Neural cell (in vitro differentiated cells): ENCODE measurements at regions not wholly inside any gene's neighbourhood (a gene's known extent, or its start where the extent isn't known, plus 50 kb on each side); places are given as distances from the start of the nearest gene placed in this dataset.

Experiments
- CTCF ChIP-seq: fragments of 450-650 bp; IDR thresholded peaks from 2 replicates; pipeline ENCODE4 v1.5.1; 2014; ENCODE audit warnings: antibody characterized with exemption, mild to moderate bottlenecking, moderate library complexity; ENCODE audit not compliant: poor library complexity, severe bottlenecking
- EP300 ChIP-seq: fragments of 450-650 bp; conservative IDR thresholded peaks from 2 replicates; pipeline ENCODE4 v1.6.1; 2014; ENCODE audit warnings: antibody characterized with exemption, mild to moderate bottlenecking, moderate library complexity; ENCODE audit not compliant: poor library complexity, severe bottlenecking
- EZH2 ChIP-seq: fragments of 200-600, 300-800 bp; shearing (Covaris generic), sonication (generic); IDR thresholded peaks from 2 replicates; pipeline ENCODE4 v1.6.1; 2014; ENCODE audit warnings: antibody characterized with exemption, low read length, borderline replicate concordance, mild to moderate bottlenecking; ENCODE audit not compliant: insufficient read depth, poor library complexity, severe bottlenecking
- MXI1 ChIP-seq: fragments of 450-650 bp; conservative IDR thresholded peaks from 2 replicates; pipeline ENCODE4 v1.6.1; 2014; ENCODE audit warnings: antibody characterized with exemption, mild to moderate bottlenecking; ENCODE audit not compliant: poor library complexity, severe bottlenecking
- POLR2AphosphoS5 ChIP-seq: IDR thresholded peaks from 2 replicates; pipeline ENCODE4 v1.6.1; 2012
- SMC3 ChIP-seq: fragments of 450-650 bp; conservative IDR thresholded peaks from 2 replicates; pipeline ENCODE4 v1.6.1; 2014; ENCODE audit warnings: antibody characterized with exemption, mild to moderate bottlenecking, moderate library complexity; ENCODE audit not compliant: poor library complexity
- TAF1 ChIP-seq: IDR thresholded peaks from 2 replicates; pipeline ENCODE4 v1.6.1; 2012; ENCODE audit warnings: low read depth
- TF ChIP-seq, protein P1 (sequence below): IDR thresholded peaks from 2 replicates; pipeline ENCODE4 v1.6.1; 2012; ENCODE audit warnings: borderline replicate concordance

- TF ChIP-seq SMC3 (no peak), CTCF (no peak), EZH2 (no peak), POLR2AphosphoS5 (no peak), EP300 (no peak), MXI1 (no peak), TAF1 (no peak)
- TF ChIP-seq, protein P1, sequence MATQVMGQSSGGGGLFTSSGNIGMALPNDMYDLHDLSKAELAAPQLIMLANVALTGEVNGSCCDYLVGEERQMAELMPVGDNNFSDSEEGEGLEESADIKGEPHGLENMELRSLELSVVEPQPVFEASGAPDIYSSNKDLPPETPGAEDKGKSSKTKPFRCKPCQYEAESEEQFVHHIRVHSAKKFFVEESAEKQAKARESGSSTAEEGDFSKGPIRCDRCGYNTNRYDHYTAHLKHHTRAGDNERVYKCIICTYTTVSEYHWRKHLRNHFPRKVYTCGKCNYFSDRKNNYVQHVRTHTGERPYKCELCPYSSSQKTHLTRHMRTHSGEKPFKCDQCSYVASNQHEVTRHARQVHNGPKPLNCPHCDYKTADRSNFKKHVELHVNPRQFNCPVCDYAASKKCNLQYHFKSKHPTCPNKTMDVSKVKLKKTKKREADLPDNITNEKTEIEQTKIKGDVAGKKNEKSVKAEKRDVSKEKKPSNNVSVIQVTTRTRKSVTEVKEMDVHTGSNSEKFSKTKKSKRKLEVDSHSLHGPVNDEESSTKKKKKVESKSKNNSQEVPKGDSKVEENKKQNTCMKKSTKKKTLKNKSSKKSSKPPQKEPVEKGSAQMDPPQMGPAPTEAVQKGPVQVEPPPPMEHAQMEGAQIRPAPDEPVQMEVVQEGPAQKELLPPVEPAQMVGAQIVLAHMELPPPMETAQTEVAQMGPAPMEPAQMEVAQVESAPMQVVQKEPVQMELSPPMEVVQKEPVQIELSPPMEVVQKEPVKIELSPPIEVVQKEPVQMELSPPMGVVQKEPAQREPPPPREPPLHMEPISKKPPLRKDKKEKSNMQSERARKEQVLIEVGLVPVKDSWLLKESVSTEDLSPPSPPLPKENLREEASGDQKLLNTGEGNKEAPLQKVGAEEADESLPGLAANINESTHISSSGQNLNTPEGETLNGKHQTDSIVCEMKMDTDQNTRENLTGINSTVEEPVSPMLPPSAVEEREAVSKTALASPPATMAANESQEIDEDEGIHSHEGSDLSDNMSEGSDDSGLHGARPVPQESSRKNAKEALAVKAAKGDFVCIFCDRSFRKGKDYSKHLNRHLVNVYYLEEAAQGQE, result no peak
Observed at GRCh38 chr9:26263478-26263877, 585.2 kb upstream of the TUSC1 start.
